ENCODE measurements at regions not wholly inside any gene's neighbourhood (a gene's known extent, or its start where the extent isn't known, plus 50 kb on each side); places are given as distances from the start of the nearest gene placed in this dataset.

- Histone ChIP-seq H3K9ac (ENCODE audit: control insufficient read depth, extremely low read depth, insufficient read depth, low read length) (no peak overlapping the region), H3K27me3 (ENCODE audit: control insufficient read depth, extremely low read depth, insufficient read depth, low read length) (no peaks in the 10 kb centered on the region), H3K4me1 (ENCODE audit: control insufficient read depth, extremely low read depth, insufficient read depth, low read length) (no peaks in the 10 kb centered on the region), H3K9me1 (ENCODE audit: control insufficient read depth, extremely low read depth, insufficient read depth, low read length) (no peaks in the 10 kb centered on the region), H3K36me3 (ENCODE audit: control insufficient read depth in 2 of 2, extremely low read depth in 1 of 2, insufficient read depth in 2 of 2, low read length in 2 of 2) (no peaks in the 10 kb centered on the region), H3K4me2 (ENCODE audit: control insufficient read depth, extremely low read depth, insufficient read depth, low read depth, low read length) (no peak overlapping the region), H4K20me1 (ENCODE audit: control insufficient read depth, extremely low read depth, insufficient read depth, low read length) (no peaks in the 10 kb centered on the region), H3K27ac (ENCODE audit: control insufficient read depth, insufficient read depth, low read length) (no peak overlapping the region), H3K9me3 (ENCODE audit: control insufficient read depth, low read depth, low read length) (no peaks in the 10 kb centered on the region), H2AFZ (ENCODE audit: control insufficient read depth, low read length) (no peak overlapping the region), H3K79me2 (ENCODE audit: control insufficient read depth, insufficient read depth, low read length) (no peaks in the 10 kb centered on the region), H3K4me3 (ENCODE audit: control insufficient read depth in 2 of 3, extremely low read depth in 1 of 3, insufficient read depth in 2 of 3, low read depth in 1 of 3, low read length in 3 of 3) (no peak overlapping the region)
- FAIRE-seq = no peak
- dilution Hi-C loops (cut with MboI; ENCODE audit: extremely low pct_ligation_motif_present, low sequenced_read_pairs) = no loop called here
- no peak for TF ChIP-seq EZH2 (IDR thresholded peaks at IDR 0.05; ENCODE audit: low read length)
- no peak for TF ChIP-seq CTCF (optimal IDR thresholded peaks at IDR 0.05 in 1 of 3, IDR thresholded peaks at IDR 0.05 in 1 of 3, conservative IDR thresholded peaks at IDR 0.05 in 1 of 3; ENCODE audit: extremely low read depth in 1 of 3, insufficient read depth in 2 of 3, low read length in 3 of 3)
- no peak for DNase-seq (ENCODE audit: low read depth, low spot score)
Measured at GRCh38 chr18:30748541-30748940, 294.0 kb downstream of the DSC3 start.

- TF ChIP-seq EZH2 (IDR thresholded peaks at IDR 0.05; ENCODE audit: low read length) = no peak
- TF ChIP-seq CTCF (optimal IDR thresholded peaks at IDR 0.05 in 1 of 3, IDR thresholded peaks at IDR 0.05 in 1 of 3, conservative IDR thresholded peaks at IDR 0.05 in 1 of 3; ENCODE audit: extremely low read depth in 1 of 3, insufficient read depth in 2 of 3, low read length in 3 of 3) = no peak
- dilution Hi-C loops (cut with MboI; ENCODE audit: extremely low pct_ligation_motif_present, low sequenced_read_pairs) = no loop called here
- no peaks in the 10 kb centered on the region for H3K9me3 ChIP-seq (ENCODE audit: control insufficient read depth, low read depth, low read length)
Measured at GRCh38 chr18:30746224-30746623, 296.3 kb downstream of the DSC3 start.

More at GRCh38 chr18:30746224-30746623, 296.3 kb downstream of the DSC3 start:
- FAIRE-seq (no peak), DNase-seq (ENCODE audit: low read depth, low spot score) (no peak)
- no peaks in the 10 kb centered on the region for H3K36me3 ChIP-seq (ENCODE audit: control insufficient read depth in 2 of 2, extremely low read depth in 1 of 2, insufficient read depth in 2 of 2, low read length in 2 of 2)
- no peaks in the 10 kb centered on the region for H3K79me2 ChIP-seq (ENCODE audit: control insufficient read depth, insufficient read depth, low read length)
- no peak overlapping the region for H2AFZ ChIP-seq (ENCODE audit: control insufficient read depth, low read length)
- H3K27me3 ChIP-seq (ENCODE audit: control insufficient read depth, extremely low read depth, insufficient read depth, low read length) = no peaks in the 10 kb centered on the region
- no peak overlapping the region for H3K4me2 ChIP-seq (ENCODE audit: control insufficient read depth, extremely low read depth, insufficient read depth, low read depth, low read length)
- H3K27ac ChIP-seq (ENCODE audit: control insufficient read depth, insufficient read depth, low read length) = no peak overlapping the region
- no peak overlapping the region for H3K4me3 ChIP-seq (ENCODE audit: control insufficient read depth in 2 of 3, extremely low read depth in 1 of 3, insufficient read depth in 2 of 3, low read depth in 1 of 3, low read length in 3 of 3)
- no peak overlapping the region for H3K9ac ChIP-seq (ENCODE audit: control insufficient read depth, extremely low read depth, insufficient read depth, low read length)
- H4K20me1 ChIP-seq (ENCODE audit: control insufficient read depth, extremely low read depth, insufficient read depth, low read length) = no peaks in the 10 kb centered on the region
- H3K9me1 ChIP-seq (ENCODE audit: control insufficient read depth, extremely low read depth, insufficient read depth, low read length) = no peaks in the 10 kb centered on the region
- no peaks in the 10 kb centered on the region for H3K4me1 ChIP-seq (ENCODE audit: control insufficient read depth, extremely low read depth, insufficient read depth, low read length)

Measured in keratinocyte (primary cell).